ENCODE measurements at regions not wholly inside any gene's neighbourhood (a gene's known extent, or its start where the extent isn't known, plus 50 kb on each side); places are given as distances from the start of the nearest gene placed in this dataset.

GRCh38 chr11:128289048-128289447, 298.3 kb downstream of the ETS1 start:
- no peak overlapping the region for H3K9ac ChIP-seq (ENCODE audit: low read length)
- H3K9me3 ChIP-seq (ENCODE audit: low read length): no peaks in the 10 kb centered on the region
- H3K79me2 ChIP-seq (replicated peaks; ENCODE audit: insufficient read depth, low read length): no peaks in the 10 kb centered on the region
- no peaks in the 10 kb centered on the region for H3F3A ChIP-seq (ENCODE audit: insufficient read depth, low read length, poor library complexity, severe bottlenecking)
- H3K27ac ChIP-seq (ENCODE audit: low read length): no peak overlapping the region
- TF ChIP-seq SMC3 (conservative IDR thresholded peaks at IDR 0.05; ENCODE audit: poor library complexity) (no peak), TAF1 (IDR thresholded peaks at IDR 0.05; ENCODE audit: low read depth) (no peak), POLR2AphosphoS5 (IDR thresholded peaks at IDR 0.05) (no peak), EZH2 (IDR thresholded peaks at IDR 0.05; ENCODE audit: borderline replicate concordance, insufficient read depth, low read length, poor library complexity, severe bottlenecking) (no peak), MXI1 (conservative IDR thresholded peaks at IDR 0.05; ENCODE audit: poor library complexity, severe bottlenecking) (no peak), EP300 (conservative IDR thresholded peaks at IDR 0.05; ENCODE audit: poor library complexity, severe bottlenecking) (no peak), CTCF (IDR thresholded peaks at IDR 0.05; ENCODE audit: poor library complexity, severe bottlenecking) (no peak), REST (IDR thresholded peaks at IDR 0.05; ENCODE audit: borderline replicate concordance) (no peak)
- no peaks in the 10 kb centered on the region for H3K9me2 ChIP-seq (ENCODE audit: insufficient read depth, low read length)
- H4K20me1 ChIP-seq (ENCODE audit: insufficient read depth): no peaks in the 10 kb centered on the region
- no peaks in the 10 kb centered on the region for H3K27me3 ChIP-seq (ENCODE audit: insufficient read depth, low read depth, low read length)
- H3K36me3 ChIP-seq (ENCODE audit: insufficient read depth, low read length): no peaks in the 10 kb centered on the region
- no peak overlapping the region for H3K4me3 ChIP-seq (ENCODE audit: low read length)
- no peak overlapping the region for H3K4me2 ChIP-seq (ENCODE audit: low read length)
- H2AFZ ChIP-seq (ENCODE audit: low read depth, low read length): no peak overlapping the region

GRCh38 chr11:128288368-128288767, 299.0 kb downstream of the ETS1 start:
- H3K9ac ChIP-seq (ENCODE audit: low read length): no peak overlapping the region
- H3K27ac ChIP-seq (ENCODE audit: low read length): no peak overlapping the region
- H3K4me2 ChIP-seq (ENCODE audit: low read length): no peak overlapping the region
- no peaks in the 10 kb centered on the region for H3K27me3 ChIP-seq (ENCODE audit: insufficient read depth, low read depth, low read length)
- H3K9me3 ChIP-seq (ENCODE audit: low read length): no peaks in the 10 kb centered on the region
- H4K20me1 ChIP-seq (ENCODE audit: insufficient read depth): no peaks in the 10 kb centered on the region
- TF ChIP-seq EP300 (conservative IDR thresholded peaks at IDR 0.05; ENCODE audit: poor library complexity, severe bottlenecking): no peak
- TF ChIP-seq SMC3 (conservative IDR thresholded peaks at IDR 0.05; ENCODE audit: poor library complexity): no peak
- no peak for TF ChIP-seq REST (IDR thresholded peaks at IDR 0.05; ENCODE audit: borderline replicate concordance)
- no peak for TF ChIP-seq EZH2 (IDR thresholded peaks at IDR 0.05; ENCODE audit: borderline replicate concordance, insufficient read depth, low read length, poor library complexity, severe bottlenecking)
- no peak for TF ChIP-seq POLR2AphosphoS5 (IDR thresholded peaks at IDR 0.05)
- no peak for TF ChIP-seq MXI1 (conservative IDR thresholded peaks at IDR 0.05; ENCODE audit: poor library complexity, severe bottlenecking)
- TF ChIP-seq RAD21 (conservative IDR thresholded peaks at IDR 0.05): no peak
- no peak for TF ChIP-seq TAF1 (IDR thresholded peaks at IDR 0.05; ENCODE audit: low read depth)
- TF ChIP-seq CTCF (IDR thresholded peaks at IDR 0.05; ENCODE audit: poor library complexity, severe bottlenecking): no peak
- H3F3A ChIP-seq (ENCODE audit: insufficient read depth, low read length, poor library complexity, severe bottlenecking): no peaks in the 10 kb centered on the region
- no peak overlapping the region for H3K4me3 ChIP-seq (ENCODE audit: low read length)
- no peak overlapping the region for H2AFZ ChIP-seq (ENCODE audit: low read depth, low read length)
- no peaks in the 10 kb centered on the region for H3K79me2 ChIP-seq (replicated peaks; ENCODE audit: insufficient read depth, low read length)
- no peaks in the 10 kb centered on the region for H3K9me2 ChIP-seq (ENCODE audit: insufficient read depth, low read length)
- H3K36me3 ChIP-seq (ENCODE audit: insufficient read depth, low read length): no peaks in the 10 kb centered on the region
